ENCODE measurements at regions not wholly inside any gene's neighbourhood (a gene's known extent, or its start where the extent isn't known, plus 50 kb on each side); places are given as distances from the start of the nearest gene placed in this dataset.

DNA sequence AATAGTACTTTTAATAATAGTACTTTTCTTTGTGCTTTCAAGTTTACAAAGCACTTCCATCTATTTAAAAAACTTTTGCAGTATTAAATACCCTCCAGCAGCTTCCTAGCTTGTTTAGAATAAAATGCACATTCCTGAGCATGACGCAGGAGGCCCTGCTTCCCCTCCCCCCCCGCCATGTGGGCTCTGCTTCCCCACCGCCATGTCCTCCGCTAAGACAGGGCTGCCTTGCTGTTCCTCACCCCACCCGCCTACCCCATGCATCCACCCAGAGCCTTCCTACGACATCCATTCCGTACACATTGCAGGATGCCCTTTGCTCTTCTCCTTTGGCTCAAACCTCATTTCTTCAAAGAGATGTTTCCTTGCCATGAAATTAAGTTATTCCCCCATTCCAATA, 205.9 kb upstream of the MSX2 start:
- no peak for TF ChIP-seq EP300 (IDR thresholded peaks at IDR 0.05)
- TF ChIP-seq, protein P1, sequence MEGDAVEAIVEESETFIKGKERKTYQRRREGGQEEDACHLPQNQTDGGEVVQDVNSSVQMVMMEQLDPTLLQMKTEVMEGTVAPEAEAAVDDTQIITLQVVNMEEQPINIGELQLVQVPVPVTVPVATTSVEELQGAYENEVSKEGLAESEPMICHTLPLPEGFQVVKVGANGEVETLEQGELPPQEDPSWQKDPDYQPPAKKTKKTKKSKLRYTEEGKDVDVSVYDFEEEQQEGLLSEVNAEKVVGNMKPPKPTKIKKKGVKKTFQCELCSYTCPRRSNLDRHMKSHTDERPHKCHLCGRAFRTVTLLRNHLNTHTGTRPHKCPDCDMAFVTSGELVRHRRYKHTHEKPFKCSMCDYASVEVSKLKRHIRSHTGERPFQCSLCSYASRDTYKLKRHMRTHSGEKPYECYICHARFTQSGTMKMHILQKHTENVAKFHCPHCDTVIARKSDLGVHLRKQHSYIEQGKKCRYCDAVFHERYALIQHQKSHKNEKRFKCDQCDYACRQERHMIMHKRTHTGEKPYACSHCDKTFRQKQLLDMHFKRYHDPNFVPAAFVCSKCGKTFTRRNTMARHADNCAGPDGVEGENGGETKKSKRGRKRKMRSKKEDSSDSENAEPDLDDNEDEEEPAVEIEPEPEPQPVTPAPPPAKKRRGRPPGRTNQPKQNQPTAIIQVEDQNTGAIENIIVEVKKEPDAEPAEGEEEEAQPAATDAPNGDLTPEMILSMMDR (IDR thresholded peaks at IDR 0.05) = no peak
- no peak for TF ChIP-seq POLR2A (IDR thresholded peaks at IDR 0.05)
- no peak for TF ChIP-seq POLR2AphosphoS5 (IDR thresholded peaks at IDR 0.05)

Measured in gastroesophageal sphincter (tissue), 3 donors.